HEK293 (cell line): ENCODE measurements at regions not wholly inside any gene's neighbourhood (a gene's known extent, or its start where the extent isn't known, plus 50 kb on each side); places are given as distances from the start of the nearest gene placed in this dataset.
A peak's percentile ranks its signal among the peaks of the same experiment; 100 is the strongest.

ENCODE experiments used
- CTCF ChIA-PET: fragments of 350-600 bp; formaldehyde crosslinking; extraction: SDS; loops from one replicate; lab custom pipeline; 2021; ENCODE audit warnings: antibody characterized with exemption; lab: Yijun Ruan, JAX
- POLR2A ChIA-PET: fragments of 300-600 bp; formaldehyde crosslinking; extraction: SDS; loops from one replicate; lab custom pipeline; 2020; ENCODE audit warnings: antibody characterized with exemption, inconsistent platforms; lab: Yijun Ruan, JAX
- H3K27ac ChIP-seq: fragments of 200-500 bp; sonication (Bioruptor generic); 2 replicates; pipeline ENCODE4 v1.5.1; 2014; ENCODE audit warnings: low read depth, low read length, control low read depth, inconsistent platforms; ENCODE audit errors: extremely low read depth
- H3K36me3 ChIP-seq, 2 experiments: fragments of 200-500 bp in 1 of 2; sonication (Bioruptor generic) in 1 of 2; 1 replicate in 1 of 2; 2 replicates in 1 of 2; pipeline ENCODE4 v1.5.1; 2014 to 2017; ENCODE audit warnings: inconsistent platforms in 2 of 2, low read length in 2 of 2; ENCODE audit not compliant: control insufficient read depth in 2 of 2, insufficient read depth in 1 of 2
- H3K4me1 ChIP-seq: fragments of 200-500 bp; sonication (Bioruptor generic); 2 replicates; pipeline ENCODE4 v1.5.1; 2014; ENCODE audit warnings: mild to moderate bottlenecking, low read length, inconsistent platforms; ENCODE audit not compliant: control insufficient read depth, insufficient read depth
- H3K4me3 ChIP-seq: 2 replicates; pipeline ENCODE4 v1.5.1; 2011; ENCODE audit warnings: low read depth, mild to moderate bottlenecking, control low read depth, low read length, moderate library complexity
- H3K9me3 ChIP-seq: fragments of 200-500 bp; sonication (Bioruptor generic); 2 replicates; pipeline ENCODE4 v1.5.1; 2014; ENCODE audit warnings: low read depth, low read length, inconsistent platforms; ENCODE audit not compliant: control insufficient read depth, insufficient read depth
- AEBP2 ChIP-seq: fragments of 450-650 bp; formaldehyde crosslinking; IDR thresholded peaks from 2 replicates; pipeline ENCODE4 v1.5.1; 2016; ENCODE audit warnings: missing biosample characterization, missing genetic modification characterization, borderline replicate concordance
- BCL11B ChIP-seq: fragments of 450-650 bp; formaldehyde crosslinking; IDR thresholded peaks from 2 replicates; pipeline ENCODE4 v1.5.1; 2016; ENCODE audit warnings: low read depth, missing biosample characterization, missing genetic modification characterization
- INSM2 ChIP-seq: fragments of 450-650 bp; formaldehyde crosslinking; IDR thresholded peaks from 2 replicates; pipeline ENCODE4 v1.5.1; 2016; ENCODE audit warnings: missing biosample characterization, missing genetic modification characterization
- PRDM1 ChIP-seq: fragments of 450-650 bp; formaldehyde crosslinking; IDR thresholded peaks from 2 replicates; pipeline ENCODE4; 2016; ENCODE audit warnings: missing biosample characterization, missing genetic modification characterization
- SETDB1 ChIP-seq: IDR thresholded peaks from one replicate; pipeline ENCODE4 v1.6.1; 2017; ENCODE audit warnings: mild to moderate bottlenecking, low read length, moderate library complexity, mixed read lengths; ENCODE audit not compliant: insufficient read length
- TRIM28 ChIP-seq: IDR thresholded peaks from 2 replicates; pipeline ENCODE4 v1.6.1; 2011; ENCODE audit warnings: low read length, control low read depth, borderline replicate concordance
- ZNF10 ChIP-seq: fragments of 450-650 bp; formaldehyde crosslinking; IDR thresholded peaks from 2 replicates; pipeline ENCODE4 v1.5.1; 2017; ENCODE audit warnings: missing biosample characterization, missing genetic modification characterization
- ZNF16 ChIP-seq: fragments of 450-650 bp; formaldehyde crosslinking; IDR thresholded peaks from 2 replicates; pipeline ENCODE4 v1.5.1; 2016; ENCODE audit warnings: low read depth, missing biosample characterization, missing genetic modification characterization
- ZNF184 ChIP-seq: fragments of 450-650 bp; IDR thresholded peaks from 2 replicates; pipeline ENCODE4 v1.5.1; 2018; ENCODE audit warnings: missing biosample characterization, mild to moderate bottlenecking, missing genetic modification characterization
- ZNF324 ChIP-seq: fragments of 450-650 bp; formaldehyde crosslinking; IDR thresholded peaks from 2 replicates; pipeline ENCODE4 v1.5.1; 2016; ENCODE audit warnings: missing biosample characterization, missing genetic modification characterization
- ZNF335 ChIP-seq: fragments of 450-650 bp; formaldehyde crosslinking; conservative IDR thresholded peaks from 2 replicates; pipeline ENCODE4 v1.5.1; 2016; ENCODE audit warnings: missing biosample characterization, missing genetic modification characterization
- ZNF366 ChIP-seq: fragments of 450-650 bp; formaldehyde crosslinking; conservative IDR thresholded peaks from 2 replicates; pipeline ENCODE4 v1.5.1; 2016; ENCODE audit warnings: missing biosample characterization, missing genetic modification characterization
- ZNF426 ChIP-seq: fragments of 450-650 bp; formaldehyde crosslinking; IDR thresholded peaks from 2 replicates; pipeline ENCODE4 v1.5.1; 2017; ENCODE audit warnings: missing biosample characterization, missing genetic modification characterization, mild to moderate bottlenecking, inconsistent platforms, moderate library complexity
- ZNF518A ChIP-seq: fragments of 450-650 bp; formaldehyde crosslinking; conservative IDR thresholded peaks from 2 replicates; pipeline ENCODE4 v1.5.1; 2016; ENCODE audit warnings: low read depth, missing biosample characterization, missing genetic modification characterization
- ZNF600 ChIP-seq: fragments of 450-650 bp; formaldehyde crosslinking; IDR thresholded peaks from 2 replicates; pipeline ENCODE4 v1.5.1; 2016; ENCODE audit warnings: missing biosample characterization, missing genetic modification characterization
- ZNF677 ChIP-seq: fragments of 450-650 bp; IDR thresholded peaks from 2 replicates; pipeline ENCODE4 v1.5.0; 2018; ENCODE audit warnings: missing biosample characterization, mild to moderate bottlenecking, missing genetic modification characterization, moderate library complexity
- ZSCAN23 ChIP-seq: fragments of 450-650 bp; formaldehyde crosslinking; IDR thresholded peaks from 2 replicates; pipeline ENCODE4 v1.5.1; 2016; ENCODE audit warnings: missing biosample characterization, missing genetic modification characterization

DNA sequence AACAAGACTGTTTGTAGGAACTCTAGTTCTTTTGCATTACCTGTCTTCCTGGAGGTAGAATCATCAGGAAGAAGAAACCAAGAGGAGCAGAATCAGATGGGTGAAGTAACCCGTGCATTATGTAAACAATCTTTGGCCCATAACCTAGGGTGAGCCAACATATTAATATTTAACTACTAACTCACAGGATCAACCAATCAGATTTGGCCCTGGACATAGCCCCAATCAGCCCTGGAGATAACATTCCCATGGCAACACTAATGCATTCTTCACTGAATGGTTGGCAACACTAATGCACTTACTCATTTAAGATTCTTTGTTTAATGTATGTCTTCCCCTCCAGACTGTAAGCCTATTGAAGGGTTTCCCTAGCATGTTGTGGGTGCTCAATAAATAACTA lies 72.0 kb upstream of the CTAGE1 start:
- Histone ChIP-seq H3K27ac (no peak overlapping the region), H3K36me3 (no peaks in the 10 kb centered on the region), H3K9me3 (no peaks in the 10 kb centered on the region), H3K4me1 (peaks cover 12% of the 10 kb centered on the region), H3K4me3 (no peak overlapping the region)
- TF ChIP-seq ZNF600 (no peak), PRDM1 (tag by site-specific recombination) (no peak), SETDB1 (peak; percentile 39)
- CTCF ChIA-PET: interaction anchor here (0.6 to 1.1 kb wide), 3 partner anchors 13 to 73 kb away, joined by 3 to 6 read pairs (median 3); no protein-coding TSS in a partner anchor
- POLR2A ChIA-PET: no interaction called here

DNA sequence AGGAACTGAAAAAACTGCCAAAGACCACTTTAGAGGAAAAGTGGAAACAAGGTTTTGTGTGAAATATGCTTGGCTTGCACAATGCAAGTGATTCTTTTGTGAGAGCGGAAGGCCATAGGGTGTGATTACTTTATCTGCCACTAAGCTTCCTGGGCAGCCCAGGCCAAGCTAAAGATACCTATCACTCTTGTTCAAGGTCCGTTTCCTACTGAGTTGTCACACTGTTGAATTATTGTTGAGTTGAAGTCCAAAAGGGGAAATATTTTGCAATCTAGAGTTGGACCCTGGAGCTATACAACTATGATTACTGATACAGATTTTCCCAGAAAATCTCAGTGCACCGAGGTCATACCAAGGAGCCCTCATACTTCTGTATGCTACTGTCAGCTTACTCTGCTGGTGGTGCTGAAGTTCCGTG lies 72.7 kb upstream of the CTAGE1 start:
- no peak overlapping the region for H3K27ac ChIP-seq

More for the DNA sequence above, 72.7 kb upstream of the CTAGE1 start:
- Histone ChIP-seq H3K4me1 (peaks cover 12% of the 10 kb centered on the region), H3K4me3 (no peak overlapping the region), H3K9me3 (no peaks in the 10 kb centered on the region), H3K36me3 (no peaks in the 10 kb centered on the region)
- ChIA-PET CTCF (interaction anchor here (0.6 to 1.1 kb wide), 6 partner anchors 13 to 735 kb away, joined by 3 to 6 read pairs (median 3); no protein-coding TSS in a partner anchor), POLR2A (no interaction called here)
- TF ChIP-seq ZNF366 (tag by site-specific recombination) (no peak), ZNF10 (no peak), ZNF16 (tag by site-specific recombination) (no peak), ZNF600 (no peak), ZNF335 (tag by site-specific recombination) (no peak), AEBP2 (tag by site-specific recombination) (no peak), ZNF518A (no peak), TRIM28 (no peak), ZNF677 (no peak), ZNF324 (no peak), ZNF426 (tag by site-specific recombination) (no peak), ZNF184 (no peak), BCL11B (tag by site-specific recombination) (no peak), ZSCAN23 (tag by site-specific recombination) (no peak), INSM2 (tag by site-specific recombination) (no peak)
